Thyroid gland (tissue), 4 donors: ENCODE measurements at regions not wholly inside any gene's neighbourhood (a gene's known extent, or its start where the extent isn't known, plus 50 kb on each side); places are given as distances from the start of the nearest gene placed in this dataset.

Experiments used
- CTCF ChIP-seq, 6 experiments: fragments of 200-600 bp in 3 of 6; fragments of 450-650 bp in 3 of 6; sonication (generic) in 3 of 6; IDR thresholded peaks; one replicate each; pipeline ENCODE4 v1.5.1; 2016 to 2019; ENCODE audit warnings: antibody characterized with exemption in 6 of 6, mild to moderate bottlenecking in 2 of 6, inconsistent platforms in 1 of 6, moderate library complexity in 1 of 6
- POLR2A ChIP-seq, 2 donors: fragments of 450-650 bp; IDR thresholded peaks; one replicate each; pipeline ENCODE4 v1.6.1; 2017; ENCODE audit warnings: antibody characterized with exemption in 2 of 2, mild to moderate bottlenecking in 2 of 2, moderate library complexity in 1 of 2

- TF ChIP-seq CTCF (IDR thresholded peaks at IDR 0.05) (no peak), POLR2A (IDR thresholded peaks at IDR 0.05) (no peak)
These were observed 112.3 kb upstream of the ATP5MC3 start for GRCh38 chr2:175293776-175294175.
